Epidermal melanocyte (primary cell): ENCODE measurements at regions not wholly inside any gene's neighbourhood (a gene's known extent, or its start where the extent isn't known, plus 50 kb on each side); places are given as distances from the start of the nearest gene placed in this dataset.
"Not testable (repeated sequence)": the region's sequence is repeated elsewhere in the genome, so short reads cannot be mapped to it uniquely, and the experiment has no call there.

Experiments
- DNase-seq: peaks from one replicate; pipeline ENCODE4 v3.0.0; 2011; ENCODE audit warnings: low spot score; ENCODE audit not compliant: insufficient read length

DNA sequence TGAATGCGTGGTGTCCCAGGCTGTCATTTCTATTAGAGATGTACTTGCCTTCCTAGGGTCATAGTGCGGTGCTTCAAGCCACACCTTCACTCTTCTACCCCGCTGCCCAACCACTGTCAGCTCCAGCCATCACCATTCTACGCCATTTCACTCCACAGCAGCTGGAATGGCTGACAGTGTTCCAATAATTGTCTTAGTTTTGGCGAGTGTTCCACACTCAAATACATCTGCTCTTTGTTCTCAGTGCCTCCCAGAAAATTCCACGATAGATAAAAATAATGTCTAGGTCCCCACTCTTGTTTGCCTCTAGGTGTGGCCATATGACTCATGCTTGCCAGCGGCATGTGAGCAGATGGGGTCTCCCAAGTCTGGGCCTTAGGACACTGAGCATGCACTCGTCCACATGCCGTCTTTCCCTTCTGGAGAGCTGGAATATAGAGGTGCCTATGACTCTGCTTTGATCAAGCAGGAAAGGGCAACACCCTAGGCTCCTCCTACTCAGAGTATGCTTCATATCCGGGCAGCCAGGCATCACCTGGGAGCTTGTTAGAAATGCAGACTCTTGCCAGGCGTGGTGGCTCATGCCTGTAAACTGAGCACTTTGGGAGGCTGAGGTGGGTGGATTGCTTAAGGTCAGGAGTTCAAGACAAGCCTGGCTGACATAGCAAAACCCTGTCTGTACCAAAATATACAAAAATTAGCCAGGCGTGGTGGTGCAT lies 163.0 kb downstream of the BRMS1L start:
- DNase-seq = no peak

DNA sequence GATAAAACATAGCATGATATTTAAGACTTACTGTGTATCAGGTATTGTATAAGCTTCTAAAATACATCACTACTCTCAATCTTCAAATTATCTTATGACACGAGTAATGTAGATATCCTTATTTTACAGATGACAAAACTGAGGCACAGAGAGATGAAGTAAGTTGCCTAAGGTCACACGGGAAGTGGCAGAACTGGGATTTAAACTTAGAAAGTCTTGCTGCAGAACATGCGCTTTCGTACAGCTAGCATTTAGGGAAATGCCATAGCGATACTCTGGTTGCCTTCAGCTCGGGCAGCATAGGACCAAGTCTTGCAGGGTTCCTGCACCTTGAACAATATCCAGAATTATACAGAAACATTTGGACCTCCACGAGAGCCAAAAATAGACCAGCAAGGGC lies 162.4 kb downstream of the BRMS1L start:
- DNase-seq = no peak

- no peak for DNase-seq
Observed at GRCh38 chr14:35987731-35988130, 161.6 kb downstream of the BRMS1L start.

DNA sequence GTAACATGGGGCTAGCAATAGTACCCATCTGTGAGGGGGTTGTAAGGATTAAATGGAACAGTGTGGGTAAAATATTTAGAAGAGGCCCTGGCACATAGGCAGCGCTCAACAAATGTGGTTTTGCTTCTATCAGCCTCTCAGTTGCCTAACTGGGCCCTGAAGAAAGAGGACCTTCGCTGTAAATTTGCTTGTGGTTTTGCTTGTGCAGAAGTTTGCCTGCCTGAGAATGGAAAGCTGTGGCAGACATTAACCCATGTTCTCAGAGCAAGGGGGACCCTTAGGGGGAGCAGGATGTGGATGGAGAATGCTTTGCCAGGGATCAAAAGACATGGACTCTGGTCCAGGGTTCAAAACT lies 160.1 kb downstream of the BRMS1L start:
- DNase-seq = peak; percentile 55

DNA sequence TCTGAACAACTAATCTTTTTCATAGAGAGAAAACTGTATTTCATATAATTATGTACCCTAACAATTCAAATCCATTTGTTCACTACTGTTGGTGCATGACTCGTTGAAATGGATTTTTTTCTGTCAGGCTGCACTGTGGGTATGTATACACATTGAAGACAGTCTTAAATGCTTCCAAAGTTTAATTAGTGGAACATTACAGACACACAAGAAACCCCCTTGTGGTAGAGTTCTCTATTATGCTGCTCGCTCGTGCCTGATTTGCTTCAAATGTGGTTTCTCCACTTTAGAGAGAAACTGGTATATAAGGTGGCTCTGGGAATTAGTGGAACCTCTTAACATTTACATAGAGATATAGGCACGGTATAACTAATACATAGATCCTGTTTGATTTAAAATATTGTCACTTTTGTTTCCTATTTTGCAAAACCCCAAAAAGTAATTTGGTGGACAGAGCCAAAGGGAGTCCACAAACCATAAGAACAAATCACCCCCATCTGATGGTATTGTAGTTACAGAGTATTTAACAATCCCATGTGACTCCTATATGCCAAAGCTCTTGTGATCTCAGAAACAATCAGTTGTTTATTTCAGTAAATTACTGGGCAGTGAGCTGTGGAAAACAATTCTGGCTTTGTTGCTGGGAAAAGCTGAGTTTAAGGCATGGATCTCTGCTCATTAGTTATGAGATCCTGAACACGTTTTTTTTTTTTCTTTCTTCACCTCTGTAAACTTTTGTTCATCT lies 159.5 kb downstream of the BRMS1L start:
- DNase-seq = peak; percentile 92

DNA sequence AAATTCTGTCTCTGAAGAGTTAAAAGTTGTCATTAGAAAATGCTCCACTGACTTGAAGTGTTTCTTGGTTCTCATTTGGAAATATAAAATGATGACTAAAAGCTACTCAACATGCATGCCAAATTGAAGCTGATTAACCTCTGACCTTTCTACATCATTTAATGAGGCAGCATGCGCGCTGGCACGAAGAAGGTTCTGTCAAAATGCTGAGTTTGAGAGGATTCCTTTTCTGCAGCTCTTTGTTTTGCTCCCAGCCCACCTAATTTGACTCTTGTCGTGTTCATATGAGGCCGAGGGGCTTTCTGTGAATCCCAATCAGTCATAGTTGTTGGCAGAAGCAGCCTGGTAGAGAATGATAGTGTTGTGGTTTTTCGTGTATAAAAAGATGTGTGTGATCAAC lies 153.4 kb downstream of the BRMS1L start:
- DNase-seq = no peak

DNA sequence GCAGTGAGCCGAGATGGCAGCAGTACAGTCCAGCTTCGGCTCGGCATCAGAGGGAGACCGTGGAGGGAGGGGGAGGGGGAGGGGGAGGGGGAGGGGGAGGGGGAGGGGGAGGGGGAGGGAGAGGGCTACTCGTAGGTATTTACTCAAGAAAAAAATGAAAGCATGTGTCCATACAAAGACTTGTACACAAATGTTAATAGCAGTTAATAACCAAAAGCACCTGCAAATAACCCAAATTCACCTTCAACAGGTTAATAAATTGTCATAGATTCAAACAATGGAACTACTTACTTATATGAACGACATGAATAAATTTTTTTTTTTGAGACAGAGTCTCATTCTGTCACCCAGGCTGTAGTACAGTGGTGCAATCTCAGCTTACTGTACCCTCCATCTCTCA lies 152.4 kb downstream of the BRMS1L start:
- DNase-seq = no peak

DNA sequence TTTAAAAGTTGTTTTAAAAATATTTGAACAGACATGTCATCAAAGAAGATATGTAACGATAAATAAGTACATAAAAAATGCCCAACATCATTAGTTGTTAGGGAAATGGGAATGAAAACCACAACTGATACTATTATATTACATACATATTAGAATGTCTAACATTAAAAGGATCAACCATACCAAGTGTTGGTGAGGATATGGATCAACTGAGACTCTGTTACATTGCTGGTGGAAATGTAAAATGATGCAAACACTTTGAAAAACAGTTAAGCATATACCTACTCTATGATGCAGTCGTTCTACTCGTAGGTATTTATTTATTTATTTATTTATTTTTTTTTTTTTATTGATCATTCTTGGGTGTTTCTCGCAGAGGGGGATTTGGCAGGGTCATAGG lies 149.7 kb downstream of the BRMS1L start:
- DNase-seq = no peak

DNA sequence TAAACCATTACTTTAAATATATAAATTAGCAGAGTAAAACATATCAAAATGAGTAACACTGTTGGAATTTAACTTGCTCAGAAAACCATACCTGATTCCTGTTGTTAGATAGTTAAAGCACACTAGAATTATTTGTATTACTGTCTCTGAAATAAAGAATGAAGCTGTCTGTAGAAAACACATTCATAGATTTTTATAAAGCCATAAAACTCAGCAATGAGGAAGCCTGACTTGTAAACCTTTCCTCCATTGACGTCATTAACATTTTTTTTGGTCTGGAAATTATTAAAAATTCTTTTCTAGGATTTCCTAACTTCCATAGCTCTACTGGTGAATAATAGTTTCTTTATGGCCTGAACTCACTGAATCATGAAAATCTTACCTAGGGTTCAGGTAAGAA lies 147.6 kb downstream of the BRMS1L start:
- DNase-seq = no peak

DNA sequence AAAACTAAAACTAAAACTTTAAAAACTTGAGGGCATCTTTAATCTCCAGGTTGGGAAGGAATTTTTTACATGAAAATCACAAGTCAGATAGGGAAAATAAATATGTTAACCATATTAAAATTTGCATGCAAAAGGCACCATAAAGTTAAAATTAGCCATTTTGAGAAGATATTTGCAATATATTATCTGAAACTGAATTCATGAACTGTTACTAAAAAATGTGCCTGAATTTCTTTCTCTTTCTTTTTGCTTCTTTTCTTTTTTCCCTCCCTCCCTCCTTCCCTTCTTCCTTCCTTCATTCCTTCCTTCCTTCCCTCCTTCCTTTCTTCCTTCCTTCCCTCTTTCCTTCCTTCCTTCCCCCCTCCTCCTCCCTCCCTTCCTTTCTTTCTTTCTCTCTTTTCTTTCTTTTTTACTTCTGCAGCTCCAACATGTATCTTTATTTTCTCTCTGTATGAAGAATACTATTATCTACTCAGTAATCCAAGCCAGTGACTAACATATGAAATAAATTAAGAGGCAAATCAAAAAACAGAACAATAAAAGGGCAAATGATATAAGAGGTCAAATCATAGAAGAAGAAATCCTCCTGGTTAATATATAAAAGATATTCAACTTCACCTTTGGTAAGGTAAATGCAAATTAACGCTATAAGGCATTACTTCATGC lies 146.0 kb downstream of the BRMS1L start:
- DNase-seq = no peak

DNA sequence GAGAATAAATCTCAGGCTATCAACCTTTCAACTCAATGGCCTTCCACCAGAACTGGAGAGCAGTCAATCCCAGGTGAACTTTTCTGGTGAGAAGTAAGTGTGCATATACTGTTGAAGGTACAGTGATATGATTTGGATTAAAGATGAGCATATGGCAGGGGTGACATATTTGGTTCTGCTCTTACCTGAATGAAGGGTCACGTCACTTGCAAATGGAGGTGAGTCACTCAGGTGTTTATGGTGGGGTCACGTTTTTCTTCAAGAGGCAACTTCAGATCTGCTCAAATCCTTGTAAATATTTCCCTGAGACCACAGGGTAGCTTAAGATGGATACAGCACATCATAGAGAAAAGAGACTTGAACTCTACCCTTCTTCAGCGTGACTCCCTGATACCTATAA lies 143.2 kb downstream of the BRMS1L start:
- DNase-seq = no peak

GRCh38 chr14:35965400-35965799 lies 139.3 kb downstream of the BRMS1L start:
- DNase-seq = peak; percentile 63

GRCh38 chr14:35964697-35965286 lies 138.7 kb downstream of the BRMS1L start:
- no peak for DNase-seq

DNA sequence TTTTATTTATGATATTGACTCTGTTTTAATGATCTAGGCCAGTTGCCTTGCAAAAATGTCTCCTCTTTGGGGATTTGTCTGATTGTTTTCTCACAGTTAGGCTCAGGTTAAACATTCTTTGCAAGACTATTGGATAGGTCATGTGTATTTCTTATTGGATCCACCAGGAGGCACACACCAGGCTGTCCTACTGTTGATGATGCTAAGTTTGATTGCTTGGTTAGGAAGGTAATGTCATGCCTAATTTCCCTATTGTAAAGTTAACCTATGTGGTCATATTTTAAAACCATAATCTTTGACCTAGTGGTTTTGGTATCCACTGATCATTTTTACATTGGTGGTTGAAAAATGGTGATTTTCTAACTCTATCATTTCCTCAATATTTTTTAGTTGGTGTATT lies 137.1 kb downstream of the BRMS1L start:
- DNase-seq = no peak

GRCh38 chr14:35961697-35962274 lies 135.6 kb downstream of the BRMS1L start:
- no peak for DNase-seq

DNA sequence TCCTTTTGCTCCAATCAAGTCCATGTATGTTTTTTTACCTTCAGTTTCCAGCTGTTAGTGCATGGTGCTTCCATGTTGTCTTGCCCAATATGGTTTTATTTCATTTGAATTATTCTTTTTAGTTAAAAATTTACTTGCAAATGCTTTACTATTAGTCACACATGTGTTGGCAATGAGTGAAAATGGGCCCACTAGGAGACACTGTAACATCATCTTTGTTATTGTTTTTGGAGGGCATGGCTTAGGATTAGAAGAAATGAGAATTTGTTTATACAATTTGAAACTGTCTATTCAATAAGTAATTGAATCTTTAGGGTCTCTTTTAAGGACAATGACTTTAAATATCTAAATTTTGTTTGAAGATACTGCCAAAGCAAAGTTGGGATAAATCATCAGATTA lies 133.7 kb downstream of the BRMS1L start:
- DNase-seq = no peak

GRCh38 chr14:35958499-35958898 lies 132.4 kb downstream of the BRMS1L start:
- no peak for DNase-seq

GRCh38 chr14:35956376-35957085 lies 130.4 kb downstream of the BRMS1L start:
- DNase-seq = no peak

DNA sequence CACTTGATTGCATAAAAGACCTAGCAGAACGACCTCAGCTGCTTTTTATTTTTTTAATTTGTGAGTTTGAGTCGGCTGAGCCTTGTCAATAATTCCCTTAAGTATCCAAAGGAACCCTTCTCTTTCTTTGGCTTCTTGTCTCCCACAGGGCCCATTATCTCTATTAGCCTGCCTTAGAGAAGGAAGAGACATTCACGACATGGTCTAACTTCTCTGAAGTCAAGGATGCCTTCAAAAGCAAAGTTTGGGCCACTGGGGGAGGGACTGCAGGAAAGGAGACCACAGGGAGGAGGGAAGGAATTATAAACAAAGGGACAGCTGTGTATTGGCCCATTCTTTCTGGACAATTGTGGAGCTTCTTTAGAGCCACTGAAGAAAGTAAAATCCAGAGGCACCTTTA lies 126.4 kb downstream of the BRMS1L start:
- no peak for DNase-seq

DNA sequence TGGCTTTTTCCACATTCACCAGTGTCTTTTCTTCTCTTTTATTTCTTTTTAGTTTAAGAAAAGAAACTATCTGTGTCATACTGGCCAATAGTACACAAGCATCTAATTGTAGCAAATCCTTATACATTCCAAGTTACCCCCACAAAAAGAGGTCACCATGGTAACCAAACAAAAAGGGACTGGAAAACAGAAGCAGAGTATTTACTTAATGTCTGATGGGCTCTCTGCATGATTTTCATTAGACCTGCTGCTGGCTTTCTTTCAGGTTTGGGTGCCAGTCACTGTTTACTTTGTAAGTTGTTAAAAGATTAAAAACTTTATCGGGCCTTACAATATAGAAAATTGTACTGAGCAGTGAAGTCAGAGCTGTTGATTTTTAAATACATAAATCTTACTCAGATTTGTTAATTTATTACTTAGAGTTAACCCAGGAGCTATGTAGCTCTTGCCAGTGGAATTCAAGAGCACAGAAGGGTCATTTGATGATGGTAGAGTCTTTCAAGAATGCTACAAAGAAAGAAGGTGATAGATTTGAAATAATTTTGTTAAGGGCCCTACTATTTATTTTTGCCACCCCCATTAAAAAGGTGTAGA lies 123.9 kb downstream of the BRMS1L start:
- no peak for DNase-seq

- DNase-seq = not testable (repeated sequence)
Observed at GRCh38 chr14:35947983-35948382, 121.8 kb downstream of the BRMS1L start.
